ENCODE measurements at regions not wholly inside any gene's neighbourhood (a gene's known extent, or its start where the extent isn't known, plus 50 kb on each side); places are given as distances from the start of the nearest gene placed in this dataset.
"Not testable (repeated sequence)": the region's sequence is repeated elsewhere in the genome, so short reads cannot be mapped to it uniquely, and the experiment has no call there.

DNA sequence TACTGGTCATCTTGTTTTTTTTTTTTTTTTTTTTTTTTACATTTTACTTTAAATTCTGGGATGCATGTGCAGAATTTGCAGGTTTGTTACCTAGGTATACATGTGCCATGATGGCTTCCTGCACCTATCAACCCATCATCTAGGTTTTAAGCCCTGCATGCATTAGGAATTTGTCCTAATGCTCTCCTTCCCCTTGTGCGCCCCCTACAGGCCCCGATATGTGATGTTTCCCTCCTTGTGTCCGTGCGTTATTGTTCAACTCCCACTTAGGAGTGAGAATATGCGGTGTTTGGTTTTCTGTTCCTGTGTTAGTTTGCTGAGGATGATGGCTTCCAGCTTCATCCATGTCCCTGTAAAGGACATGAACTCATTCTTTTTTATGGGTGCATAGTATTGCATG, 249.6 kb upstream of the SLC16A7 start:
- not testable (repeated sequence) for DNase-seq (ENCODE audit: low spot score)

DNA sequence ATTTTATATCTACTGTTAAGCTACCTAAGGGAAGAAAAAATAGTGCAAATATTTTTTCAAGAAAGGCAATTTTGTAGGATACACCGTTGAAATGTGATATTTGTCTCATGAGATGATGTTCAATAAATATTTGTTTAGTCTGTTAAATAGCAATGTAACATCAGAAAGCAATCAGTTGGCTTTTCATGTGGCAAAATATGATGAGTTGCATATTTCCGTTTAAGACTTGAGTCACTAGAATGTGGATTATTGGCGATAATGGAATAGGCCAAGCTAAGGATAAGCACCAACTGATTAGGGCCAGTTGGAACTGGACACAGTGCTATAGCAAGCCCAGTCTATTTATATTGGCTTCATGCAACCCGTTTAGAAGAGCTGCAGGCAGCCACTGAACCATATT, 250.4 kb upstream of the SLC16A7 start:
- no peak for DNase-seq (ENCODE audit: low spot score)

DNA sequence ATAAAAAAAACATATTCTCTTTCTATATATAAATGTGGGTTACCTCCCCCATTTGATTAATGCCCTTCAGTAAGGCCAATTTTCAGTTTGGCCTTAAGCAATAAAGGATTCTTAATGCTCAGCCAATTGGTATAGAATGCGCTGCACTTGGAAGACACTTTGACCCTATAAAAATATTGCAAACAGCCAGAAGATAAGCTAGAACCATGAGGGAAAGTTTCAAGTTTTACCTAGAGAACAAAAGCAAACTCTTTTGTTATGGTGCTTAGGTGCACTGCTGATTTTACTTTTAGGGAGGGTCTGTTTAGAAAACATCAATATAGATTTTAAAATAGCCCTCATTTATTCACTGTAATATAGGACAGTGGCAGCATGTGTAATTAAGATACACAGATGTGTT, 251.6 kb upstream of the SLC16A7 start:
- no peak for DNase-seq (ENCODE audit: low spot score)

DNA sequence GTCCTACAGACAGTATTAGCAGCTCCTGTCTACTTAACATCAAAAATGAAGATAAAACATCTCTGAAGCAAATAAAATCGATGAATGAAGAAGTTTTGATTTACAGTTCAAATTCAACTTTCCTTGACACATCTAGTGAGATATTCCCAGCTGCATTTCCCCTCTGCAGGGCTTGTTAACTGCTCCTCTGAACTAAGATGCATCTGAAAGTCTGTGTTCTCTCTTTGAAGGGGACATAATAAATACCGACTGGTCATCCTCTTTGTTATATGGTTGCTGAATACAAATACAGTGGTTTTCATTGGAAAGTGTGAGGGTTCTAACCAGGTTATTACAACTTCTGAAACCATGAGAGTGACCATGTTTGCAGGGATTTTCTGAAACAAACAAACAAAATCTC, 266.4 kb upstream of the SLC16A7 start:
- no peak for DNase-seq (ENCODE audit: low spot score)

DNA sequence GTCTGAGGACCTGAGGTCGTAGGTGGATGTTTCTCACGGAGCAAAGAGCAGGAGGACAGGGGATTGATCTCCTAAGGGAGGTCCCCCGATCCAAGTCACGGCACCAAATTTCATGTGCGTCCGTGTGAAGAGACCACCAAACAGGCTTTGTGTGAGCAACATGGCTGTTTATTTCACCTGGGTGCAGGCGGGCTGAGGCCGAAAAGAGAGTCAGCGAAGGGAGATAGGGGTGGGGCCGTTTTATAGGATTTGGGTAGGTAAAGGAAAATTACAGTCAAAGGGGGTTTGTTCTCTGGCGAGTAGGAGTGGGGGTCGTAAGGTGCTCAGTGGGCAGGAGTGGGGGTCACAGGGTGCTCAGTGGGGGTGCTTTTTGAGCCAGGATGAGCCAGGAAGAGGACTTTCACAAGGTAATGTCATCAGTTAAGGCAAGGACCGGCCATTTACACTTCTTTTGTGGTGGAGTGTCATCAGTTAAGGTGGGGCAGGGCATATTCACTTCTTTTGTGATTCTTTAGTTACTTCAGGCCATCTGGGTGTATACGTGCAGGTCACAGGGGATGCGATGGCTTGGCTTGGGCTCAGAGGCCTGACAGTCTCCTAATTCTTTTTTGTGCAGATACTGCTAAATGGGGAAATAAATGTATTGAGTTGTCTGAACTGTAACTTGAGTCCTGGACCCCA, 267.3 kb upstream of the SLC16A7 start:
- DNase-seq (ENCODE audit: low spot score), result not testable (repeated sequence)

DNA sequence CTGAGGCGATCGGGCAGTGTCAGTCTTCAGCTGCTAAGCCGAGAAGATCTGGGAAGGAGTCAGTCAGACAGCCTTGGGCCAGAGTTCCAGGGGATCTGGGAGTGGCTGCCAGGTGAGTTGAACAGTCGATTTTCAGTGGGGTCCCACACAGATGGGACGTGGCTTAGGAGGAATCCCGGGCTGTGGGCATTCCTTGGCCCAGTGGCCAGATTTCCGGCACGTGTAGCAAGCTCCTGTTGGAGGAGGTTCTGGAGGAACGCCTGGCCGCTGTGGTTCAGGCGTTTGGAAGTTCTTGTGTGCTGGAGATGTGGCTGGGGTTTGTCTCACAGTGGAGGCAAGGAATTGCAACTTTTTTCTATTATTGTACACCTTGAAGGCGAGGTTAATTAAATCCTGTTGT, 269.4 kb upstream of the SLC16A7 start:
- not testable (repeated sequence) for DNase-seq (ENCODE audit: low spot score)

DNA sequence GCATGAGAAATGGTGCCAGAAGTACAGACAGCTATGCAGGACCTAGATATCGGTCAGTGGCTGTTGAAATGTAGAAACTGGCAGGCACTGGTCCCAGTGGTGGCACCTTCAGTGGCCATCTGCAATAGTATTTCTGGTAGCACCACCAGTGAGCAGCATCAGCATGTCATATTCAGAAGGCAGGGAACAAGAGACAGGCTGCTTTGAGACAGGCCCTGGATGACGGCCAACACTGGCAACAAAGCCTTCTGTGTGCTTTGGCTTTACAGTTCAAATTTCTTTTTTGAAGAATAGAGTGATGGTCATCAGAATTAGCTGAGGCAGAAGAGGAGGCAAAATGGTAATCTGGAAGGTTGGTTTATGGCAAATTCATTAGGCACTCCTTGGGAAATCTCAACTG, 273.4 kb upstream of the SLC16A7 start:
- no peak for DNase-seq (ENCODE audit: low spot score)

DNA sequence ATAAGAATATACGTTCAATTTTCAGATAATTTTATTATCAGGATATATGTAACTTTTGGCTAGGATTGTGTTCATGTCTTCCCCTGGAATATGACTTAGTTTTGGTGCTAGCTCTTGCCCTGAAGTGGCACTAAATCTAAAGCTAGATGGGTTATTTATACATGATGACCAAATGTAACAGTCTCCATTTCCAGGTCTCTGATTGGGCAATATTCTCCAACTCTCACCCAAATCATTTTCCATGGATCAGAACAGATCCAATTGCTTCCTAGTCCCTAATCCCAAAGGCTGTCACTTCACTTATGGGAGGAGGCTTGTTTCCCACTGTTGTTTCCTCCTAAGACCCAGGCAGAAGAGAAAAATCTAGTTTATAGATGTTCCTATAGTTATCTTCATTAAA, 274.6 kb upstream of the SLC16A7 start:
- DNase-seq (ENCODE audit: low spot score), result no peak

DNA sequence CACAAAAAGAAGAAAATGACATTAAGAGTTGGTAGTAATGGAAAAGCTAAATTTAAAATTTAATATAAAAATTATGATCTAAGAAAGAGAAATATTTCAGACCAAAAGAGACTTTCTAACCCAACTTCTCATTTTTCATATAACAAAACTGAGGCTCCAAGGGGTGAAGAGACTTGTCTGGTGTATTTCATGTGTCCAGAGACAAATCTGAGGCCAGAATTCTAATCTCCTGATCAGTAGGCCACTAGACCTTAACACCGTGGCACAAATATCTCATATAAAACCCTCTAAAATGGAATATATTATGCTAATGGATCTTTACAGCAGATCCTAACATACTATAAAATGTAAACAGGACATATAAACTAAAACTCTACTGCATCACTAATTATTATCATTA, 275.7 kb upstream of the SLC16A7 start:
- DNase-seq (ENCODE audit: low spot score), result no peak

DNA sequence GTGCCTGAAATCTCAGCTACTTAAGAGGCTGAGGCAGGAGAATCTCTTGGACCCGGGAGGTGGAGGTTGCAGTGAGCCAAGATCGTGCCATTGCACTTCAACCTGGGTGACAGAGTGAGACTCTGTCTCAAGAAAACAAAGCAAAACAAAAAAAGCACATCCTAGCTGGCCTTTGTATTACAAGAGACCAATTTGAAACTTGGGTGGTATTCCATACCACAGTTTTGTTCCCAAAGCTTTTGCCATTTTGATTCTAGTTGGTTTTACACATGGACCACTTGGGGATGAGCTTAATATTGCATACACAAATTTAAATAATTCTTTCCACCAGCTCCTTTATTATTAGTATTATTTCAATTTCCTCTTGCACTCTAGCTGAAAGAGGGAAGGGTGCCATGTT, 276.9 kb upstream of the SLC16A7 start:
- DNase-seq (ENCODE audit: low spot score), result no peak

DNA sequence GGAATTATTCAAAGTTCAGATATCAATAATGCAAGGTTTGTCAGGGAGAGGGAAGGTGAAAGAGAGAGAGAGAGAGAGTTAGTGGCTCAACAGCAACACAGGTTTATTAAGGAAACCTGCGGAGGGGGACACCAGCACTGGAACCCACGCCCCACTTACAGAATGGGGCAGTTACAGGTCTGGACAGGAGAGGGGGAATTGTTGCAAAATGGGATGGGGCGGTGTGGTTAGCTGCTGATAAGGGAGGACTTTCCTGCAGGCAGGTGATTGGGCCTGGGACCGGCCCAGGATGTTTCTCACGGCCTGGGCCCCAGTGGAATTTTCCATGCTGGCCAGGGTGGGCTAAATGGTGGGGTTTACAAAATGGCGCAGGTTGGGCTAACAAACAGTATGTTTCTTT, 278.2 kb upstream of the SLC16A7 start:
- DNase-seq (ENCODE audit: low spot score), result no peak

DNA sequence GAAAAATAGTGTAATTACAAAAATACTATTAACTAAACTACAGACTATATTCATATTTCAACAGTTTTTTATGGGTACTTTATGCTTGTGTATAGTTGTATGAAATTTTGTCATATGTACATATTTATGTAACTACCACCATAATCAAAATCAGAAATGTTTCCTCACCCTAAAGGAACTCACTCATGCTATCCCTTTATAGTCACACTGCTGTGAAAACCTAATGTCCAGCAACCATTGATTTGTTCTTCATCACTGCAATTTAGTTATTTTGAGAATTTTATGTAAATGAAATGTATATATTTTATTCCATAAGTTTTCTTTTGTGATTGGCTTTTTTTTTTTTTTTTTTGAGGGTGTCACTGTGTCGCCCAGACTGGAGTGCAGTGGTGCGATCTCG, 278.9 kb upstream of the SLC16A7 start:
- no peak for DNase-seq (ENCODE audit: low spot score)

DNA sequence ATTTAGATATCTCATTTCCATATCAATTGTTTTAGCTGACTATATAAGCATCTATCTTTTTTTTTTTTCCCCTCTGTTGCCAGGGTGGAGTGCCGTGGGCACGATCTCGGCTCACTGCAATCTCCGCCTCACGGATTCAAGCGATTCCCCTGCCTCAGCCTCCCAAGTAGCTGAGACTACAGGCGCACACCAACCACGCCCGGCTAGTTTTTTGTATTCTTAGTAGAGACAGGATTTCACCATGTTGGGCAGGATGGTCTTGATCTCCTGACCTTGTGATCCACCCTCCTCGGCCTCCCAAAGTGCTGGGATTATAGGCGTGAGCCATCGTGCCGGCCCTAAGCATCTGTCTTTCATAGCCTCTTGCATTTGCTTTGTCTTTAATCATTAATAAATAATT, 279.5 kb upstream of the SLC16A7 start:
- DNase-seq (ENCODE audit: low spot score), result not testable (repeated sequence)

DNA sequence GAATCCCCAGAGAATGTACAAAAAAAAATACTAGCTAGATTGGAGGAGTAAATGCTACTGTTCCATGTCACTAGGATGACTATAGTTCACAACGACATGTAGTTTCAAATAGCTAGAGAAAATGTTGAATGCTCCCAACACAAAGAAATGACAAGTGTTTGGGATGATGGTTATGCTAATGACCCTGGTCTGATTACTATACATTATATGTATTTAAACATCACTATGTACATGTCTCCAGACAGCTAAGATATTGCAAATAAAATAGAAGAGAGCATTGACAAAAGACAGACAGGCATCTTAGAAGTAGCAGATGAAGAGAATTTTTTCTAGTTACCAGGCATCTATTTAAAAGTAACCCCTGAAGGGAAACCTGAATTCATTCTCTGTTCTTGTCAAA, 281.6 kb upstream of the SLC16A7 start:
- no peak for DNase-seq (ENCODE audit: low spot score)

DNA sequence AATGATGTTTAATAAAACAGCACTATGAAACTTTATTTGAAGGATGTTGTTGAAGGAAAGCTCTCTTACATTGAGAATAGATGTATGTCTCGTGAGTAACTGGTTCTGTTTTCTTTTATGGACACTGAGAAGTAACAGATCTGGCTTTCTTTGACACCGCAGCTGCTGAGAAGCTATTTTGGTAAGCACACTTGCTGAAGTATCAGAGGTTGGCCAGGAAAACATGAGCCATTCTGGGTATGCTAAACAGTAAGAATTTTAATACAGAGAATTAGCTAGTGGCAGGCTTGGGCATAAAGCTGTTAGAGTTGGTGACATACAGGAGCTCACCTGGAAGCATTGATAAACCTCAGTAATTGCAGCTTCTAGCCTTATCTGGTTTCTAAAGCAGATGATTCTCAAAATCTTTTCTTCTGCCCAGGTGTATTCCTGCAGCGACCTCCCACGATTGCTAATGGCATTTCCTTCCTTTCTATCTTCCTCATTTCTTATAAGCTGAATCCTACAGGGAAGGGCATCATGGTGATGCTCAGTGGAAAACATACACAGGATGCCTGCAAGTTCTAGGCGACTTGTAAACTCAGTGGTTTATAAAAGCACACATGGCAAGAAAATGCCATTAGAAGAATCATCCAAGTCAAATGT, 291.6 kb upstream of the SLC16A7 start:
- no peak for DNase-seq (ENCODE audit: low spot score)

DNA sequence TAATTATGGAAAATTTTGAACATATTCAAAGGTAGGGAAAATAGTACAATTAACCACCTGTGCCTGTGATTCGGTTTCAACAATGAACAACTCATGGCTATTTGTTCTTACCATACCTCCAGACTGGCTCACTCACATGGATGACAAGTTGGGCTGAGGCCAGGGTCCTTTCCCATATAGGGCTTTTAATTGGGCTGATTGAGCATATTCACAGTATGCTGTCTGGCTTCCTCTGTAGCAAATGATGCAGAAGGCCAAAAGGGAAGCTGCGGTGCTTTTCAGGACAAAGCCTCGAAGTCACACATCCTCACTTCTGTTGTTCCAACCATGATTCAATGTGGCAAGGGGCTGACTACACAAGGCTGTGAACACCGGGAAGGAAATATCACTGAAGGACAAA, 297.5 kb upstream of the SLC16A7 start:
- DNase-seq (ENCODE audit: low spot score), result no peak

DNA sequence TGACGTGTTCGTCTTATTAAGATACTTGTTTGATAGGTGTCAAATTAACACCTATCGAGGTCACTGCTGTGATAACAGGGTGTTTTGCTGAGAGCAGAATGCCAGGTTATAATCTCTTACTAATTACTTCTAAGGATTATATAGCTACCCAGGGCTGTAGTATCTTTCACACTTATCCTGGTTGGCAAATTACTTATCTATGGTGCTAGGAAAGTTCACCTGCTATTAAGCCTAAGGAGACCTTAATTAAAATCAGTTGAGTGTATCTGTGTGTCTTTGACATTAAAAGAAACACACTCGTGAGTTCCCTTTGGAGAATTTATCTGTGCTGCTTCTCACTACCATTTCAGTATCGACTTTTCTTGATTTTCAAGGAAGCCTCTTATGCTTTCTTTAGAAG, 301.6 kb upstream of the SLC16A7 start:
- no peak for DNase-seq (ENCODE audit: low spot score)

DNA sequence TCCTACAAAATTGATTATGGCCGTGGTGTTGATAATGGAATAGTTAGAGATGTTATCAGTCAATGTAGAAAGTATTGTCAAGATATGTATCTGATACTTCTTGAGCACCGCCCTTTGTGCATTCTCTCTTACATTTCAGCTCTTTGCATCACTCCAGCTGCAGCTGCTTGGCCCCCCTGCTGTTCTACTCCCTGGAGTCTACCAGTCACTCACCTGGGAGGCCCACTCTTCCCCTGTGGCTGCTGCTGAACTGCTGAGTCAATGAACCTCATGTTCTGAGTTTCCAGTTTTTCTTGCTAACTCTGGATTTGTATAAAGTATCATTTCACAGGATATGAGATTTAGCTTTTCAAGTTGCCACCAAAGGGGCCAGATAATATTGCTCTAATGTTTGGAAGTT, 312.8 kb upstream of the SLC16A7 start:
- DNase-seq (ENCODE audit: low spot score), result no peak

DNA sequence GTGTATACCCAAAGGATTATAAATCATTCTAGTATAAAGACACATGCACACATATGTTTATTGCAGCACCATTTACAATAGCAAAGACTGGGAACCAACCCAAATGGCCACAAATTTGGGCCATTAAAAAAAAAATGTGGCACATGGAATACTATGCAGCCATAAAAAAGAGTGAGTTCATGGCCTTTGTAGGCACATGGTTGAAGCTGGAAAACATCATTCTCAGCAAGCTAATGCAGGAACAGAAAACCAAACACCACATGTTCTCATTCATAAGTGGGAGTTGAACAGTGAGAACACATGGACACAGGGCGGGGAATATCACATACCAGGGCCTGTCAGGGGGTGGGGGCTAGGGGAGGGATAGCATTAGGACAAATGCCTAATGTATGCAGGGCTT, 322.3 kb upstream of the SLC16A7 start:
- DNase-seq (ENCODE audit: low spot score), result not testable (repeated sequence)

DNA sequence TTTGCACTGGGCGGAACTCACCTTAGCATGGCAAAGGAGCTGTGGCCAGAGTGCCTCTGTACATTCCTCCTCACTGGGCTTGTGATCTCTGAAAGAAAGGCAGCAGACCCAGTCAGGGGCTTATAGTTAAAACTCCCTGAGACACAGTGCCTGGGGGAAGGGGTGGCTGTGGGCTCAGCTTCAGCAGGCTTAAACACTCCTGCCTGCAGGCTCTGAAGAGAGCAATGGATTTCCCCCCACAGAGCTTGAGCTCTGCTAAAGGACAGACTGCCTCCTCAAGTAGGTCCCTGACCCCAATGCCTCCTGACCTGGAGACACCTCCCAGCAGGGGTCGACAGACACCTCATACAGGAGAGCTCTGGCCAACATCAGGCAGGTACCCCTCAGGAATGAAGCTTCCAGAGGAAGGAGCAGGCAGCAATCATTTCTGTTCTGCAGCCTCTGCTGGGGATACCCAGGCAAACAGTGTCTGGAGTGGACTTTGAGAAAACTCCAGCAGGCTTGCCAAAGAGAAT, 327.5 kb upstream of the SLC16A7 start:
- DNase-seq (ENCODE audit: low spot score), result no peak

DNA sequence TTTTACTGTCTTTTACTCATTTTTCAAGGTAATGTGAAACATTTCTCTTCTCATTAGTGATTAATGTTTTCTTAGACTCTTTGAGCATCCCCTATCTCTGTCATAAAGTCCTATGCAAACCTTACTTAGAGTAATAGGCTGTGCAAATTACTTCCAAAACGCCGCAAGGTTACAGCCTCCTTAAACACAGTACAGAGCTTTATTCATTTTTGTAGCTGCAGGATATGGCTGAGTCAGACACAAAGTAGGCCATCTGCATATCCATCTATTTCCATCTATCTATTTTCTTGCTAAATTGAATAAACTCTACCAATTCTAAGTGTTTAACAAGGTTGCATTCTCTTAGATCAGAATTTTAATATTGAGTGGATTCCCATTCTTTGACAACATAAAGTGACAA, 335.6 kb upstream of the SLC16A7 start:
- no peak for DNase-seq (ENCODE audit: low spot score)

DNA sequence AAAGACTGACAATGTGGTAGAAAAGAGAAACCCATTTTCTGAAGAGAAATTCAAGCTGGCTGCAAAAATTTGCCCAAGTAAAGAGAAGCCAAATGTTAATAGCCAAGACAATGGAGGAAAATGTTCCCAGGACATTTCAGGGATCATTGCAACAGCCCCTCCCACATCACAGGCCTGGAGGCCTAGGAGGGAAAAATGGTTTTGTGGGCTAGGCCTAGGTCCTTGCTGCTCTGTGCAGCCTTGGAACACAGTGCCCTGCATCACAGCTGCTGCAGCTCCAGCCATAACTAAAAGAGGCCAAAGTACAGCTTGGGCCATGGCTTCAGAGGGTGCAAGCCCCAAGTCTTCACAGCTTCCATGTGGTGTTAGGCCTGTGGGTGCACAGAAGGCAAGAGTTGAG, 332.4 kb upstream of the LRIG3 start:
- DNase-seq (ENCODE audit: low spot score), result no peak

DNA sequence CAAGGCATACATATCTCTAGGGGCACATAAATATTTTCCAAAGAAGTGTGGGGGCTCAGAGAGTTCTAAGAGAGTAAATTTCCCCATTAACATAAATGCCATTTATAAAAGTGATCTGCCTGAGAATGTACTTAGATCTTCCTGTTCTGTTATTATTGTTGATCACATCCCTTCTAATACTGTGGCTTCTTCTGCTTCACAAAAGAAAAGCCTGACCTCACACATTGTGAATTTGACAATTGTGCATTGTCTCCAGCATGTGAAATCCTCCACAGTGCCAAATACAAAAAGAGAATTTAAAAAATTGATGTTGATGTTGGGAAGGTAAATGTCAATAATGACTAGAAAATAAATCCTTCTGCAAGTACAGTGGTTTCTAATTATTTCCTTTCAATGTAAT, 330.5 kb upstream of the LRIG3 start:
- no peak for DNase-seq (ENCODE audit: low spot score)

DNA sequence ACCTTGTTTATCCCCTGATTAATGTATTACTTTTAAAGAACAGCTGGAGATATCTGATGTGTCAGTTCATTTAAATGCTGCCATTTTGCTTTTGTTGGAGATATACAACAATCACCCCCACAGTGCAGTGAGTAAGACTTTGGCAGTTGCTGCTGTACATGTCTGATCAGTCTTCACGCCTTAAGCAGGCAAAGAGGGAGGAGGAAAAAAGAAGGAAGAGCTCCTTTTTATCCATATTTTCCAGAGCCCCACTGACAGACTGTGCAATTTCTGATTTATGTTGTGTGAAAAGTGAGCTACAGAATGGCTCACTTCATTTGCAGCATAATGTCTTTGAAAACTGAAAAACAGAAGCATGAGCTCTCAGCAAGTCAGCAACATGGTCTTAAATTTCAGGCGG, 319.7 kb upstream of the LRIG3 start:
- DNase-seq (ENCODE audit: low spot score), result no peak

All from hepatic stellate cell (primary cell).